AG04449 (cell line): ENCODE measurements at regions not wholly inside any gene's neighbourhood (a gene's known extent, or its start where the extent isn't known, plus 50 kb on each side); places are given as distances from the start of the nearest gene placed in this dataset.

Source experiments
- CTCF ChIA-PET: fragments of 350-600 bp; formaldehyde crosslinking; extraction: SDS; loops from one replicate; lab custom pipeline; 2021; ENCODE audit warnings: antibody characterized with exemption; lab: Yijun Ruan, JAX
- POLR2A ChIA-PET: fragments of 400-600, 350-600 bp; formaldehyde crosslinking; extraction: SDS; loops from one replicate; lab custom pipeline; 2020; ENCODE audit warnings: antibody characterized with exemption, inconsistent platforms; lab: Yijun Ruan, JAX
- DNase-seq: peaks from one replicate; pipeline ENCODE4 v3.0.0-alpha.2; 2010; ENCODE audit warnings: low read depth, low spot score
- H3K4me3 ChIP-seq: 2 replicates; pipeline ENCODE4 v1.5.1; 2011; ENCODE audit warnings: low read depth, mild to moderate bottlenecking, control low read depth, low read length
- TF ChIP-seq, protein P1 (sequence below): IDR thresholded peaks from one replicate; pipeline ENCODE4 v1.5.1; 2011; ENCODE audit warnings: mild to moderate bottlenecking, moderate library complexity, low read length, control low read depth, inconsistent platforms; ENCODE audit not compliant: insufficient read depth; ENCODE audit errors: missing control alignments

GRCh38 chr1:229065613-229066012 is 205.3 kb upstream of the RAB4A start:
- no peak for DNase-seq
- POLR2A ChIA-PET: no interaction called here
- CTCF ChIA-PET: no interaction called here
- no peak overlapping the region for H3K4me3 ChIP-seq
- TF ChIP-seq, protein P1, sequence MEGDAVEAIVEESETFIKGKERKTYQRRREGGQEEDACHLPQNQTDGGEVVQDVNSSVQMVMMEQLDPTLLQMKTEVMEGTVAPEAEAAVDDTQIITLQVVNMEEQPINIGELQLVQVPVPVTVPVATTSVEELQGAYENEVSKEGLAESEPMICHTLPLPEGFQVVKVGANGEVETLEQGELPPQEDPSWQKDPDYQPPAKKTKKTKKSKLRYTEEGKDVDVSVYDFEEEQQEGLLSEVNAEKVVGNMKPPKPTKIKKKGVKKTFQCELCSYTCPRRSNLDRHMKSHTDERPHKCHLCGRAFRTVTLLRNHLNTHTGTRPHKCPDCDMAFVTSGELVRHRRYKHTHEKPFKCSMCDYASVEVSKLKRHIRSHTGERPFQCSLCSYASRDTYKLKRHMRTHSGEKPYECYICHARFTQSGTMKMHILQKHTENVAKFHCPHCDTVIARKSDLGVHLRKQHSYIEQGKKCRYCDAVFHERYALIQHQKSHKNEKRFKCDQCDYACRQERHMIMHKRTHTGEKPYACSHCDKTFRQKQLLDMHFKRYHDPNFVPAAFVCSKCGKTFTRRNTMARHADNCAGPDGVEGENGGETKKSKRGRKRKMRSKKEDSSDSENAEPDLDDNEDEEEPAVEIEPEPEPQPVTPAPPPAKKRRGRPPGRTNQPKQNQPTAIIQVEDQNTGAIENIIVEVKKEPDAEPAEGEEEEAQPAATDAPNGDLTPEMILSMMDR: no peak

DNA sequence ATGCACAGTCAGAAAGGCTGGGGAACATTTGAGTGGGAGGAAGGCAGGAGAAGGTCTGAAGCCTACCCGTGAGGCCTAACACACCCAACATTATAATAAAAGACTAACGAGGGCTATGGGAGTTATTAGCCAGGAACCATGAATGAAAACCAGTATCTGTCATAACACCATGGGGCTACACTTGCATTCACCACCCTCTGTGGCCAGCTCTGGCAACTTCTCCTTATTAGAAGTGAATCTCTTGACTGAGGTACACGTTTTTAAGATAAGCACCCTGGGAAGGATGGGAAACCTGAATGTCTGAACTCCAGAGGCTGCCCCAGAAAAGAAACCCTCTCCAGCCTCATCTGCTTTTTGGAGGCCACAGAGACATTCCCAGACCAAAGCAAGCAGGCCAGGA is 204.3 kb upstream of the RAB4A start:
- DNase-seq: no peak
- TF ChIP-seq, protein P1: no peak
- ChIA-PET CTCF (no interaction called here), POLR2A (no interaction called here)
- H3K4me3 ChIP-seq: no peak overlapping the region

- TF ChIP-seq, protein P1: no peak
- DNase-seq: no peak
- POLR2A ChIA-PET: interaction anchor here (0.6 kb wide), 1 partner anchor 91 kb away, joined by 5 read pairs; no protein-coding TSS in a partner anchor
- no peak overlapping the region for H3K4me3 ChIP-seq
- CTCF ChIA-PET: no interaction called here
Observed at GRCh38 chr1:229067546-229067945, 203.4 kb upstream of the RAB4A start.

- POLR2A ChIA-PET: interaction anchor here (0.6 kb wide), 1 partner anchor 92 kb away, joined by 5 read pairs; no protein-coding TSS in a partner anchor
- no peak for DNase-seq
- no peak overlapping the region for H3K4me3 ChIP-seq
- TF ChIP-seq, protein P1: no peak
- CTCF ChIA-PET: no interaction called here
Observed at GRCh38 chr1:229068270-229068987, 202.5 kb upstream of the RAB4A start.

GRCh38 chr1:229069176-229069575 is 201.7 kb upstream of the RAB4A start:
- CTCF ChIA-PET: no interaction called here

DNA sequence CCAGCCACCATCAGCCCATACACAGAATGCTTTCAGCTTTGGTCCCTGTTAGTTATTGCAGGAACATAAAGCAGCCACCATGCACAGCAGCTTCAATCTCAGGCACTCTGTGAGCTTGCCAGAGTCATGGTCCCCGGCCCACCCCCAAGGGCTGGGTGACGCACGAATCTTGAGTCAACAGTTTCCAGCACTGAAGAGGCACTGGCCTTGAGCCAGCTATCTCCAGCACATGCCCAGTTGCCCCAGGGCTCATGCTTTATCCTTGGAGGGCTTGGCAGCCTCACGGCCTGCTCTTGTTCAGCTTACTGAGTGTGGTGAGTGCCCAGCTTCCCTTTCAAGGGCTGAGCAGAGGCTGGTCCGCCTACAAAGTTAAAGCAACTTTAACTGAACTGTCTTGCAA is 200.7 kb upstream of the RAB4A start:
- H3K4me3 ChIP-seq: no peak overlapping the region
- ChIA-PET POLR2A (no interaction called here), CTCF (no interaction called here)
- no peak for DNase-seq
- TF ChIP-seq, protein P1: no peak

More at GRCh38 chr1:229069176-229069575, 201.7 kb upstream of the RAB4A start:
- no peak overlapping the region for H3K4me3 ChIP-seq
- TF ChIP-seq, protein P1: no peak
- no peak for DNase-seq
- POLR2A ChIA-PET: no interaction called here
